Neuron (in vitro differentiated cells): ENCODE measurements at regions not wholly inside any gene's neighbourhood (a gene's known extent, or its start where the extent isn't known, plus 50 kb on each side); places are given as distances from the start of the nearest gene placed in this dataset.

Source experiments
- H2AFZ ChIP-seq: one replicate; pipeline ENCODE4 v1.6.1; 2013; ENCODE audit warnings: low read depth, mild to moderate bottlenecking, inconsistent platforms, low read length, moderate library complexity
- H3K27me3 ChIP-seq: one replicate; pipeline ENCODE4 v1.6.1; 2013; ENCODE audit warnings: low read length; ENCODE audit not compliant: insufficient read depth
- H3K36me3 ChIP-seq: one replicate; pipeline ENCODE4 v1.6.1; 2013; ENCODE audit warnings: low read length; ENCODE audit not compliant: insufficient read depth
- H3K4me1 ChIP-seq: one replicate; pipeline ENCODE4 v1.6.1; 2013; ENCODE audit warnings: low read length; ENCODE audit not compliant: insufficient read depth
- H3K4me3 ChIP-seq: 2 replicates; pipeline ENCODE4 v1.5.1; 2013; ENCODE audit warnings: mild to moderate bottlenecking, low read length, moderate library complexity
- H3K9me3 ChIP-seq: one replicate; pipeline ENCODE4 v1.6.1; 2013; ENCODE audit warnings: low read length

- H3K4me3 ChIP-seq: no peak overlapping the region
Observed at GRCh38 chr1:60564916-60565750, 491.6 kb upstream of the C1orf87 start.

GRCh38 chr1:60563777-60564535 lies 490.4 kb upstream of the C1orf87 start:
- no peak overlapping the region for H2AFZ ChIP-seq
- no peak overlapping the region for H3K4me3 ChIP-seq
- peaks cover 15% of the 10 kb centered on the region for H3K4me1 ChIP-seq
- H3K36me3 ChIP-seq: no peaks in the 10 kb centered on the region
- no peaks in the 10 kb centered on the region for H3K9me3 ChIP-seq
- H3K27me3 ChIP-seq: no peaks in the 10 kb centered on the region

More at GRCh38 chr1:60564916-60565750, 491.6 kb upstream of the C1orf87 start:
- H3K9me3 ChIP-seq: no peaks in the 10 kb centered on the region
- H3K4me1 ChIP-seq: peaks cover 15% of the 10 kb centered on the region
- H2AFZ ChIP-seq: no peak overlapping the region
- H3K27me3 ChIP-seq: no peaks in the 10 kb centered on the region
- H3K36me3 ChIP-seq: no peaks in the 10 kb centered on the region

- Histone ChIP-seq H3K4me1 (peaks cover 15% of the 10 kb centered on the region), H3K9me3 (no peaks in the 10 kb centered on the region), H3K36me3 (no peaks in the 10 kb centered on the region), H3K27me3 (no peaks in the 10 kb centered on the region), H2AFZ (no peak overlapping the region), H3K4me3 (no peak overlapping the region)
Observed at GRCh38 chr1:60562740-60563139, 489.2 kb upstream of the C1orf87 start.

GRCh38 chr1:60560701-60561100 lies 487.1 kb upstream of the C1orf87 start:
- H3K27me3 ChIP-seq: no peaks in the 10 kb centered on the region
- H2AFZ ChIP-seq: no peak overlapping the region
- H3K36me3 ChIP-seq: no peaks in the 10 kb centered on the region
- H3K9me3 ChIP-seq: no peaks in the 10 kb centered on the region
- no peak overlapping the region for H3K4me3 ChIP-seq
- peaks cover 14% of the 10 kb centered on the region for H3K4me1 ChIP-seq

- H3K4me1 ChIP-seq: peaks cover 7% of the 10 kb centered on the region
- no peak overlapping the region for H3K4me3 ChIP-seq
- no peaks in the 10 kb centered on the region for H3K27me3 ChIP-seq
- no peaks in the 10 kb centered on the region for H3K36me3 ChIP-seq
- no peak overlapping the region for H2AFZ ChIP-seq
- H3K9me3 ChIP-seq: no peaks in the 10 kb centered on the region
Observed at GRCh38 chr1:60558236-60558635, 484.7 kb upstream of the C1orf87 start.

GRCh38 chr1:60553730-60554129 lies 480.2 kb upstream of the C1orf87 start:
- H3K4me3 ChIP-seq: no peak overlapping the region
- no peaks in the 10 kb centered on the region for H3K4me1 ChIP-seq
- no peaks in the 10 kb centered on the region for H3K36me3 ChIP-seq
- H3K9me3 ChIP-seq: no peaks in the 10 kb centered on the region
- H2AFZ ChIP-seq: no peak overlapping the region
- H3K27me3 ChIP-seq: no peaks in the 10 kb centered on the region

- no peak overlapping the region for H3K4me3 ChIP-seq
- no peaks in the 10 kb centered on the region for H3K9me3 ChIP-seq
- H3K4me1 ChIP-seq: peaks cover 9% of the 10 kb centered on the region
Observed at GRCh38 chr1:60547821-60548220, 474.3 kb upstream of the C1orf87 start.

GRCh38 chr1:60541831-60542532 lies 468.4 kb upstream of the C1orf87 start:
- Histone ChIP-seq H2AFZ (no peak overlapping the region), H3K27me3 (no peaks in the 10 kb centered on the region), H3K4me1 (no peaks in the 10 kb centered on the region), H3K9me3 (no peaks in the 10 kb centered on the region), H3K4me3 (no peak overlapping the region), H3K36me3 (no peaks in the 10 kb centered on the region)

More at GRCh38 chr1:60547821-60548220, 474.3 kb upstream of the C1orf87 start:
- Histone ChIP-seq H2AFZ (no peak overlapping the region), H3K36me3 (no peaks in the 10 kb centered on the region), H3K27me3 (no peaks in the 10 kb centered on the region)

- Histone ChIP-seq H2AFZ (no peak overlapping the region), H3K36me3 (no peaks in the 10 kb centered on the region), H3K4me1 (no peaks in the 10 kb centered on the region), H3K9me3 (no peaks in the 10 kb centered on the region), H3K4me3 (no peak overlapping the region), H3K27me3 (no peaks in the 10 kb centered on the region)
Observed at GRCh38 chr1:60540141-60540540, 466.6 kb upstream of the C1orf87 start.

- H3K4me1 ChIP-seq: no peaks in the 10 kb centered on the region
- no peaks in the 10 kb centered on the region for H3K36me3 ChIP-seq
- H3K4me3 ChIP-seq: no peak overlapping the region
- no peaks in the 10 kb centered on the region for H3K27me3 ChIP-seq
- no peak overlapping the region for H2AFZ ChIP-seq
- no peaks in the 10 kb centered on the region for H3K9me3 ChIP-seq
Observed at GRCh38 chr1:60535713-60536112, 462.1 kb upstream of the C1orf87 start.

- no peaks in the 10 kb centered on the region for H3K4me1 ChIP-seq
- no peaks in the 10 kb centered on the region for H3K27me3 ChIP-seq
- H2AFZ ChIP-seq: no peak overlapping the region
- no peaks in the 10 kb centered on the region for H3K9me3 ChIP-seq
- H3K36me3 ChIP-seq: no peaks in the 10 kb centered on the region
- H3K4me3 ChIP-seq: no peak overlapping the region
Observed at GRCh38 chr1:60527567-60527966, 454.0 kb upstream of the C1orf87 start.

- no peaks in the 10 kb centered on the region for H3K36me3 ChIP-seq
- H3K27me3 ChIP-seq: no peaks in the 10 kb centered on the region
- no peak overlapping the region for H2AFZ ChIP-seq
- no peaks in the 10 kb centered on the region for H3K9me3 ChIP-seq
- no peak overlapping the region for H3K4me3 ChIP-seq
- no peaks in the 10 kb centered on the region for H3K4me1 ChIP-seq
Observed at GRCh38 chr1:60516996-60517395, 443.4 kb upstream of the C1orf87 start.

GRCh38 chr1:60510162-60510561 lies 436.6 kb upstream of the C1orf87 start:
- Histone ChIP-seq H3K4me3 (no peak overlapping the region), H3K27me3 (peaks cover 2% of the 10 kb centered on the region), H2AFZ (no peak overlapping the region), H3K4me1 (no peaks in the 10 kb centered on the region), H3K9me3 (no peaks in the 10 kb centered on the region), H3K36me3 (no peaks in the 10 kb centered on the region)
